ENCODE measurements at regions not wholly inside any gene's neighbourhood (a gene's known extent, or its start where the extent isn't known, plus 50 kb on each side); places are given as distances from the start of the nearest gene placed in this dataset.

- DNase-seq (ENCODE audit: low read depth), result no peak
Observed at GRCh38 chr2:204272610-204273287, 272.5 kb upstream of the PARD3B start.

GRCh38 chr2:204274429-204274828 lies 270.8 kb upstream of the PARD3B start:
- DNase-seq (ENCODE audit: low read depth), result no peak

- no peak for DNase-seq (ENCODE audit: low read depth)
Observed at GRCh38 chr2:204274991-204275390, 270.3 kb upstream of the PARD3B start.

DNA sequence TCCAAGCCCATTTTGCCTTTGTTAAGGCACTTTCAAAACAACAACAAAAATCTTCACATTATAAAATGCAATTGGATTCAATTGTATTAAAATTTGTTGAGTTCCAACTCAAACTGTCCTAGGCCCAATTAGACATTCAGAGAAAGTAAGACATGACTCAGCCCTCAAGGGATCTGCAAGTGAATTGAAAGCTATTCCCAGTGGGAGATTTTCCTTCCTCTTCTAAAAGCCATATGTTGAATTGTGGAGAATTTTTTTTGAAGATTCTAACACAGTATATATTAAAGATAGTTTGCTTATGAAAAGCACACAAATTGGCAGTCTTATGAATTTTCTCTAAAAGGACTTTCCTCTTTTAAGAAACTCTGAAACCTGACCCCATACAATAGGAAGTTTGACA lies 268.0 kb upstream of the PARD3B start:
- no peak for DNase-seq (ENCODE audit: low read depth)

DNA sequence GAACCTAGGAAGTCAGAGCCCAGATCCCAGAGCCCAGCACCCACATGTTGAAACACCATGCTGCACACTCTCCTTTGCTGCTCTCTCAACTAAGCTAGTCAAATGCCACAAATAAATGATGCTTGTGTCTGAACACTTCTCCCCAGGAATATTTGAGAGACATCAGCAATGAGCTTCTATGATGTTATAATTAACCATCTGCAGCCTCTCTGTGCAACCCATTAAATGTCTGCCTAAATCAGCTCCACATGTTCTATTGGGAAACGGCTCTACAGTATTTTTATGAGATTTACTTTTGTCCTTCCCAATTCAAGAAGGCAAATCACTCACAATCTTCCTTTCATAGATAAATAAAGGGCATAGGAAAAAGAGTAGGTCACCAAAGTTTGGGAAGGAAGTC lies 266.8 kb upstream of the PARD3B start:
- DNase-seq (ENCODE audit: low read depth), result no peak

DNA sequence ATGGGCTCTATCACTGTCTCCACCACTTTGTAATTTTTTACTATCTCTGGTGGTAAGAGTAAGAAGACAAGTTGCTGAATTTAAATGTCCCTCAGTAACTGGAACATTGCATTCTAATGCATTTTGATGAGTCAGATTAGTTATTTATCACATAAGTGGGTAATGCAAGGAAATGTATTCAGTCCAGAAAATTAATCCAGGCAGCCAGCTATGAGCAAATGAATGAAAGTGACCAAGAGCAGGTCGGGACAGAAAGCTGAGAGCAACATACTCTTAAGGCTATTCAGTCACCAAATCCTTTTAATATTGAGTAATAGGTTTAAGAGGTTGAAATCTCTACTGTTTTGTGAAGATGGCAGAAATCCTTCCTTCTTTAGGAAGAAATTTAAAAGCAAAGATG lies 265.5 kb upstream of the PARD3B start:
- DNase-seq (ENCODE audit: low read depth), result no peak

GRCh38 chr2:204280262-204280668 lies 265.0 kb upstream of the PARD3B start:
- DNase-seq (ENCODE audit: low read depth), result no peak

GRCh38 chr2:204282081-204282480 lies 263.2 kb upstream of the PARD3B start:
- no peak for DNase-seq (ENCODE audit: low read depth)

GRCh38 chr2:204282525-204282924 lies 262.8 kb upstream of the PARD3B start:
- no peak for DNase-seq (ENCODE audit: low read depth)

- DNase-seq (ENCODE audit: low read depth), result no peak
Observed at GRCh38 chr2:204289066-204289465, 256.2 kb upstream of the PARD3B start.

GRCh38 chr2:204292439-204292838 lies 252.8 kb upstream of the PARD3B start:
- DNase-seq (ENCODE audit: low read depth), result no peak

DNA sequence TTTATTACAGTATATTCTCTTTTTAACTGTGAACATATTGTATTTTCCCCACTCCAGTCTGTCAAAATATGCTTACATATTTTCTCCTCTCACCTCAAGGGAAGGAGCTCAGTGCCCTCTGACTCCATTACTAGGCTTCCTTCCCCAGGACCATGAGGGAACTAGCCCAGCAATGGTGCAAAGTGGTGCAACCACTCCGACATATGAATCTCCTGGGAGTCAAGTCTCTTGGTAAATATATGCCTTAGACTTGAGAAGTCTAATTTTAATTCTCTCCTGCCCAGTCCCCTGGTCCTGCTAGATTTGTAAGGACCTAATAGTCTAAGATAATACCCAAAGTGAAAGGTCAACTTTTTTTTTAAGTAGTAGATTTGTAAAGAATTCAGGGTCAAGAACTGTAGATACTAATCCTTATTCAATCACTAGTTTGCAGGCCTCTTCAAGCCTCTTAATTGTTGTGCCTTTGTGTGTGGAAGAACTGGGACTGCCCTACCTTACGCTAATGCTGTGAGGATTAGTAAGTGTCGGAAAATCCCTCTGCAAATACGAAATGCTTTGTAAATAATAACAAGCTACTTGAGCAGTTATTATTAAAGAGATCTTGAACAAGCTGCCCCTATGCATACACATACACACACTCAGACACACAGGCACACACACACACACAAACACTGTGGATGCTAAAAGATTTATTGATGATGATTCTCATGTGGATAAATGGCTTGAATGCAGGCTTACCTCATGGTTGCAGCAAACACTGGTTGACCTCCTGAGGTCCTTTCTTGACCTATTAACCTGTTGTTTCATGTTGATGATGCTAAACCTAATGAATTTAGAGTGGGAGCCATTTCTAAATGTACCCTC lies 251.2 kb upstream of the PARD3B start:
- DNase-seq (ENCODE audit: low read depth), result no peak

DNA sequence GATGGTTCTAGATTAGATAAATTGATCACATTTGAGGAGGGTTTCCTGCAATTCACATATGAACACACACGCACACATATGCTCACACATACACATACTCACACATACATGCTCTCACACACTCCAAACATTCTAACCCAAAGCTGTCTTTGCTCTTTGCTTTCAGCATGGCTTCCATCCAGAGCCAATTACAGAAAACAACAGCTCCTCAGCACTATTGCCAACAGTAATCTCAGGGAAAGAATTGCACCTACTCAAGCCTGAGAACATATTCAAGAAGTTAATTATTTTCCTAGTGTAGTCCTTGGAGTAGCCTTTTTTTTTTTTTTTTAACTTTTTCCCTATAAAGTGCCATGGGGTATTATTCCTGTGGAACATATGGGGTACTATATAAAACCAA lies 246.9 kb upstream of the PARD3B start:
- DNase-seq (ENCODE audit: low read depth), result no peak

DNA sequence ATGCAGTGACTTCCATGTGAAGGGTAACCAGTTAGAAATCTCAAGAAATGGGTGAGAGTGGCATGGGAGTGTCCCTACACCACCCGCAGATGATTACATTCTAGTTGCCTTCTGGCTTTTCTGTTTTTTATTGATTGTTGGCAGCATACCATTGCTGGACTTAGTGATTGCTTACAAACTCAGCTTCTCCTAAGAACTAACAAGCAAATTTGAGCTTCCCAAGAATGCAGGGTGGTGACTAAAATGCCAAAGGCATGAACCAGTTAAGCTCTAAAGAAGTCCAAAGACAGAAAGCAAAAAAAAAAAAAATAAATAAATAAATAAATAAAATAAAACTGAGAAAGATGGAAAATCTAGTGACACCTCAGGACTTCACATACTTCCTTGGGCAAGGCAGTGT lies 245.5 kb upstream of the PARD3B start:
- no peak for DNase-seq (ENCODE audit: low read depth)

- DNase-seq (ENCODE audit: low read depth), result no peak
Observed at GRCh38 chr2:204306667-204307066, 238.6 kb upstream of the PARD3B start.

- DNase-seq (ENCODE audit: low read depth), result no peak
Observed at GRCh38 chr2:204312105-204312504, 233.2 kb upstream of the PARD3B start.

DNA sequence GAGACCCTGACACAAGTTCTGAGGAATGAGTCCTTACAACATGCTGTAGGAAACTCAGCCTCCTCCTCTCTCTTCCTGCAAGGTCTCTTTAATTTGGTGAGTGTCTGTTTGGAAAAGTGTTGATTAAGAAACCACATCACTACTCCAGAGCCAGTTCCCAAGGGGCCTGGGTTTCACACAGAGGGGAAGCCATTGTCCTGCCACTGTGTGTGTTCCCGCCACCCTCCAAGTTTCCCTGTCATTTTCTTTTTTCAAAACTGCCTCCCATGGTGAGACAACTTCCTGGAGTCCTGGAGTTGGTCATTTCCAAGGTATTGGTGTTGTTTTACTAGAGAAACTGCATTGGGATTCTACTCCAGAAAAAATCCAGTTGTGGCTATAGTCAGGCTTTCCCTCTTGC lies 232.0 kb upstream of the PARD3B start:
- DNase-seq (ENCODE audit: low read depth), result no peak

DNA sequence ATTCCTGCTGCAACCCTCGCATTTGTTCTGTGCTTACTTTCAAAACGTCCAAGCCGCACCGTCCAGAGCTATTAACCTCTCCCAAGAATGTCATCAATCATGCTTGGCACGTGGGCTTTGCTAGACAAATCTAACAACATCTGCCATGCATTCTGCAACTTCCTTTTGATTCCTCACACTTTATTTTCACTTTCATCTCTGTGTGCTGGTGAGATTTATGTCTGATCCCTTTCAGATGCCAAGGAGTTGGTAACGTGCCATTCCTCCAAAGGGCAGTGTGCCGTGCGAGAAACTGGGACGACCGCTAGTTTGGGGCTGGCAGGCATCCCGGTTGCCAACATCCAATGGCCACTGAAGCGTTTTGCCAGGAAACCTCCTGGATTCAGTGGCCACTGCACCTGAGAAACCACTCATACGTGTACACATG lies 230.0 kb upstream of the PARD3B start:
- DNase-seq (ENCODE audit: low read depth), result no peak

DNA sequence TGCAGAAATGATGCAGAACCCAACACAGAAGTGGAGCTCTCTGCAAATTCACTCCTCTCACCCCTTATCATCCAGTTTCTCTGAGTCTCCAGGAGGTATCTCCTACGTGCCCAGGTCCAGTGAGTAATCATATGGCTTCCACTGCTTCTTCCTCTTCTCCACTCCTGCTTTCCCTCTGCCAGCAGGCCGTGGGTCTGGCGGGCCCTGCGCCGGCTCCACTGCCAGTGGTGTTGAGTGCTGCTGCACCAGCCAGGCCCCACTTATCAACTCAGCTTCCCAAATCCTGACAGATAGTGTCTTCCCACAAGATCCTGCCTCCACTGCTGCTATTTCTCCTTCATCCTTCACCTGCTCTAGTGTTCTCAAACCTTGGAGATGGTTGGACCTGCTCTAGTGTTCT lies 227.6 kb upstream of the PARD3B start:
- DNase-seq (ENCODE audit: low read depth), result no peak

- DNase-seq (ENCODE audit: low read depth), result no peak
Observed at GRCh38 chr2:204321027-204321800, 224.1 kb upstream of the PARD3B start.

DNA sequence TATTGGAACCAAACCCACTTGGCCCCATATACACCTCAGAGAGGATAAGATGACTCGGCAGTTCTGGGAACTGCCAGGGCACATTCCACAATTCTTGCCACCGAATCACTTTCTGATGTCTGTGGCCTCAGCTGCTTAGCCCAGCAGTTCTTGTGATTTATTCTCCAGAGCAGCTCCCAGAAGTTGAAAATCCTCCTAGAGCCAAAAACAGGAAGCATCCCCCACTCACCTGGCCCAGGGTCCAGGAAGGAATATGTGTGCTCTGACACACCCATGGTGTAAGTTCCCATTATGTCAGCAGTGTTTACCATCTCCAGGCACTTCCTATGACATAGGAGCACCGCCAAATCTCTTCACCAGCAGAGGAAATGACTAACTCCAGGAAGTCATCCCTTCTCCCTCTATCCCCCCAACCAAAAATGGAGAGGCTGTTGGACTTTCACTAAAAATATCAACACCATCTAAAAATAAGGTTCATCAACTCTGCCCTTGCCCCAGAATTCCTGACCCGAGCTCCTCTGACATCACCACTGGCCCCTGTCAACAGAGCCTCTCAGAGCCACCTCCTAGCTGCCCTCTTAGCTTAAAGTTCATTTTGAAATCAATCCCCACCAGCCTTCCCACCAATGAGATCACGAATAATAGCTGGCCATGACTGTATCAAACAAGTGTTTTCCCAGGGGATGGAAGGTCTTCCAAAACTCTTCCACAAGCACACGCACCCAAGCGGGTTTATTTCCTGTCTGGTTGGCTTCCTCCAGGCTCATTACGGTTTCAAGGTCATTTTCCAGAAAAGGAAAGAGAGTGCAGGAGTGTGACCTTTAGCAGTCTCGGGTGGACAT lies 223.1 kb upstream of the PARD3B start:
- no peak for DNase-seq (ENCODE audit: low read depth)

DNA sequence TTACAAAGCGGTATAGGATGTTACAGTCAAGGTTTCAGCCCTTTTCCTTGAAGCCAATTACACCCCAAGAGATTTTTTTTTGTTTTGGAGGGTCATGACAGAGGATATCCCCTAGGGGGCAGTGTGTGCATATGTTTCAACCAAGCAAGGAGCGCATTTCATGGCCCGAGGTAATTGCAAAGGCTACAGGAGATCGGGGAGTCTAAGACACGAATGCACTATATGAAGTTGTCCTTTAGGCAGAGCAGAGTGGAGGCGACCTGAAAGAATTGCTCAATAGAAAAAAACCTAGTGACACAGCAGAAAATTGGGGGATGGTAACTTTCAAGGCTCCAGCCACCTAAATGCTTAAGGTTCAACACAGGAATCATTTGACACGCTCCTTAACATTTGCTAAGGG lies 219.8 kb upstream of the PARD3B start:
- DNase-seq (ENCODE audit: low read depth), result peak; percentile 2
